ENCODE measurements at regions not wholly inside any gene's neighbourhood (a gene's known extent, or its start where the extent isn't known, plus 50 kb on each side); places are given as distances from the start of the nearest gene placed in this dataset.

- no peak for DNase-seq (ENCODE audit: low spot score)
These were observed 119.7 kb upstream of the RAD23B start for GRCh38 chr9:107163370-107163769.

- no peak for DNase-seq (ENCODE audit: low spot score)
These were observed 113.3 kb upstream of the RAD23B start for GRCh38 chr9:107169796-107170195.

- DNase-seq (ENCODE audit: low spot score) = no peak
These were observed 112.3 kb upstream of the RAD23B start for GRCh38 chr9:107170801-107171200.

GRCh38 chr9:107172160-107172978 is 110.7 kb upstream of the RAD23B start:
- DNase-seq (ENCODE audit: low spot score) = peak; percentile 74

GRCh38 chr9:107172979-107173347 is 110.1 kb upstream of the RAD23B start:
- no peak for DNase-seq (ENCODE audit: low spot score)

GRCh38 chr9:107173422-107174180 is 109.5 kb upstream of the RAD23B start:
- DNase-seq (ENCODE audit: low spot score) = no peak

GRCh38 chr9:107174441-107174840 is 108.6 kb upstream of the RAD23B start:
- DNase-seq (ENCODE audit: low spot score) = no peak

- DNase-seq (ENCODE audit: low spot score) = no peak
These were observed 108.0 kb upstream of the RAD23B start for GRCh38 chr9:107175041-107175440.

- no peak for DNase-seq (ENCODE audit: low spot score)
These were observed 107.2 kb upstream of the RAD23B start for GRCh38 chr9:107175816-107176435.

- peak; percentile 8 for DNase-seq (ENCODE audit: low spot score)
These were observed 106.5 kb upstream of the RAD23B start for GRCh38 chr9:107176436-107177151.

- DNase-seq (ENCODE audit: low spot score) = no peak
These were observed 105.7 kb upstream of the RAD23B start for GRCh38 chr9:107177243-107177839.

GRCh38 chr9:107177857-107178256 is 105.2 kb upstream of the RAD23B start:
- no peak for DNase-seq (ENCODE audit: low spot score)

- DNase-seq (ENCODE audit: low spot score) = no peak
These were observed 104.8 kb upstream of the RAD23B start for GRCh38 chr9:107178293-107178692.

- DNase-seq (ENCODE audit: low spot score) = no peak
These were observed 102.9 kb upstream of the RAD23B start for GRCh38 chr9:107180206-107180605.

- no peak for DNase-seq (ENCODE audit: low spot score)
These were observed 99.9 kb upstream of the RAD23B start for GRCh38 chr9:107183176-107183575.

GRCh38 chr9:107188376-107188775 is 94.7 kb upstream of the RAD23B start:
- no peak for DNase-seq (ENCODE audit: low spot score)

GRCh38 chr9:107190061-107190935 is 92.8 kb upstream of the RAD23B start:
- peak; percentile 36 for DNase-seq (ENCODE audit: low spot score)

- DNase-seq (ENCODE audit: low spot score) = no peak
These were observed 92.2 kb upstream of the RAD23B start for GRCh38 chr9:107190936-107191290.

- no peak for DNase-seq (ENCODE audit: low spot score)
These were observed 89.8 kb upstream of the RAD23B start for GRCh38 chr9:107193251-107193650.

- DNase-seq (ENCODE audit: low spot score) = no peak
These were observed 84.4 kb upstream of the RAD23B start for GRCh38 chr9:107198718-107199117.

- DNase-seq (ENCODE audit: low spot score) = peak; percentile 13
These were observed 75.0 kb upstream of the RAD23B start for GRCh38 chr9:107208121-107208520.

All from kidney capillary endothelial cell (primary cell).